ENCODE measurements at regions not wholly inside any gene's neighbourhood (a gene's known extent, or its start where the extent isn't known, plus 50 kb on each side); places are given as distances from the start of the nearest gene placed in this dataset.
"Not testable (repeated sequence)": the region's sequence is repeated elsewhere in the genome, so short reads cannot be mapped to it uniquely, and the experiment has no call there.

- no peak for DNase-seq (ENCODE audit: low spot score)
Observed at GRCh38 chr3:15903759-15904720, 106.3 kb upstream of the ANKRD28 start.

DNA sequence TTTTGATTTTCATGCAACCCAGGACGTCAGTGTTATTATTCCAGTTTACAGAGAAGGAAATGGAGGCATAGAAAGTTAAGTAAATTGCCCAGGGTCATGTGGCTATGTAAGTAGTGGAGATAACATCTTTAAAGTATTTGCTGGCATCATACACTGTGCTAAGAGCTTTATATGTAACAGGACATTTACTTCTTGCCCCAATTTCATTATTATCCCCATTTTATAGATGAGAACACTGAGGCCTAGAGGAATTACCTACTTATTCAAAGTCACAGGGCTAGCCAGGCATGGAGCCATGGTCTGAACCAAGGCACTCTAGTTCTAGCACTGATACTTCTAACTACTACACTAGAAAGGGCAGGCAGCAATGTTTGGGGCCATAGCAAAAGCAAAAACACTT, 107.3 kb upstream of the ANKRD28 start:
- DNase-seq (ENCODE audit: low spot score) = no peak

DNA sequence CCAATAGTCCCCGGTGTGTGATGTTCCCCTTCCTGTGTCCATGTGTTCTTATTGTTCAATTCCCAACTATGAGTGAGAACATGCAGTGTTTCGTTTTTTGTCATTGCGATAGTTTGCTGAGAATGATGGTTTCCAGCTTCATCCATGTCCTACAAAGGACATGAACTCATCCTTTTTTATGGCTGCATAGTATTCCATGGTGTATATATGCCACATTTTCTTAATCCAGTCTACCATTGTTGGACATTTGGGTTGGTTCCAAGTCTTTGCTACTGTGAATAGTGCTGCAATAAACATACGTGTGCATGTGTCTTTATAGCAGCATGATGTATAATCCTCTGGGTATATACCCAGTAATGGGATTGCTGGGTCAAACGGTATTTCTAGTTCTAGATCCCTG, 109.6 kb upstream of the ANKRD28 start:
- not testable (repeated sequence) for DNase-seq (ENCODE audit: low spot score)

- no peak for DNase-seq (ENCODE audit: low spot score)
Observed at GRCh38 chr3:15918988-15919387, 121.2 kb upstream of the ANKRD28 start.

DNA sequence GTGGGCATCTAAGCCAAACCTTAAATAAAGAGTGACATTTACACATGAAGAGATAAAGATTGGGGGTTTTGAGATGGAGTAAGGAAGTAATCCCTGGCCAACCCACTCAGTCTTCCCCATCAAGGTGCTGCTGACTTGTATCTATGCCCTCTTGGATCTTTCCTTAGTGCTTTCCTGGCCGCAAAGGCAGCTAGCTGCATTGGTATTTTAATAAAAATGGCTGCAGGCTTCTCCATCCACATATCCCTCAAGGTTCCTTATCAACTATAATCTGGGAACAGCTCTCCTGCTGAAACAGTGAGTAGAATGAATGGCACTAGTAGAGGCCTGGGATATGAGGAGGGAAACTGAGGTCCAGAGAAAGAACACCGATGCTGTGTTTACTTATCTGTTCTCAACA, 122.2 kb upstream of the ANKRD28 start:
- DNase-seq (ENCODE audit: low spot score) = no peak

DNA sequence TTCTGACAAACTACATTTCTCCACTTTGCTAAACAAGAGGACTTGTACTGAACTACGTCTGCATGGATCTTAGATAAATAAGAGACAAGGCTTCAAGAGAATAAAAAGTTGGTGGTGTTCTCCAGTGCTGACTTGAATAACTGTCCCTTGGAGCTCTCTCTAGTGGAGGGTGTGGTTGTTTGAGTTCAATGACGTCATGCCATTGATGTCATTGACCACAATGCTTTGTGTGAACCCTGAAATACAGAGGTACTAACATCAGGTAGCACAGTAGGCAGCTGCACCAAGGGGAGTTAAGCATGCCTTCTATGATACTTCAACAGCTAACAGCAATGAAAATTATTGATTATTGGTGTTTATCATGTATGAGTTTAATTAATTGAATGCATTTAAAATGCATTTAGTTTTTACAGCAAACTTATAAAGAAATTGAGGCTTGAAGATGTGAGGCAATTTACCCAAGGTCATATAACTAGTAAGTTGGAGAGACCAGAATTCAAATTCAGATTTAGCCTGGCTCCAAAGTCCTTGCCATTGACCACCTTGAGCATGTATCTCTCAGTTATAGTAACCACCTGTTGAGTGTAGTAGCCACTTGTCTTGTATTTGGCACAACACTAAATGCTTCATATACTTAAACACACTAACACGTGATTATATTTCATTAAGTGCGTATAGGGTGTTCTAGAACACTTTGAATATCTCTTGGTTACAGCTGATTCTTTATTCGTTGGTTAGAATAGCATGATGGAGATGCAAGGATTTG, 126.0 kb upstream of the ANKRD28 start:
- DNase-seq (ENCODE audit: low spot score) = no peak

GRCh38 chr3:15924914-15925313, 127.1 kb upstream of the ANKRD28 start:
- DNase-seq (ENCODE audit: low spot score) = no peak

GRCh38 chr3:15926871-15927270, 129.1 kb upstream of the ANKRD28 start:
- DNase-seq (ENCODE audit: low spot score) = no peak

GRCh38 chr3:15927969-15928368, 130.2 kb upstream of the ANKRD28 start:
- DNase-seq (ENCODE audit: low spot score) = no peak

DNA sequence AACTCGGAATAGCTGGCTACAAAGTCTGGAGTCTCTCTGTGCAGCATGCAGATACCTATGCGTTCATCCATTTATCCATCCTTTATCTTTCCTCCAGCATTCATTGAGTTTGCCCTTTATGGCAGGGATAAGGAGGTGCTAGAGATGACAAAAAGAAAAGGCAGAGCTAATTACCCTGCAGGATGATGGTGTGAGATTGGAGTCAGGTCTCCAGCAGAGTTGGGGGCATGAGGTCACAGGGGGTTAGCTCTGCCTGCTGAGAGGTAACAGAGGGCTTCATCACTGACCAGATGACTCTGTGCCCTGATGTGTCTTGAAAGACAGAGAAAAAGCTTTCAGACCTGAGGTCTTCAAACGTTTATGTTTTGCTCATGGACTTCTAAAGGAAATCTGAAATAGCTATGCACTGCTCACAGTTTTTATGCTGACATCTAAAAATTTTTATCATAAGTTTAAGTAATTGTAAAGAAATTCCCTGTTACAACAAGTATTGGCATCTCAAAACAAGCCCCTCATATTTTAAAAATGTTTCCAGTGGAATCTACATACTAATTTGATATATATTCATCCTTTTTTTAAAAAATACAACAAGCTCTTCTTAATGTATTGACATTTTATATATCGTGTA, 132.3 kb upstream of the ANKRD28 start:
- DNase-seq (ENCODE audit: low spot score) = no peak

GRCh38 chr3:15932348-15933300, 134.8 kb upstream of the ANKRD28 start:
- no peak for DNase-seq (ENCODE audit: low spot score)

- no peak for DNase-seq (ENCODE audit: low spot score)
Observed at GRCh38 chr3:15933439-15934139, 135.8 kb upstream of the ANKRD28 start.

DNA sequence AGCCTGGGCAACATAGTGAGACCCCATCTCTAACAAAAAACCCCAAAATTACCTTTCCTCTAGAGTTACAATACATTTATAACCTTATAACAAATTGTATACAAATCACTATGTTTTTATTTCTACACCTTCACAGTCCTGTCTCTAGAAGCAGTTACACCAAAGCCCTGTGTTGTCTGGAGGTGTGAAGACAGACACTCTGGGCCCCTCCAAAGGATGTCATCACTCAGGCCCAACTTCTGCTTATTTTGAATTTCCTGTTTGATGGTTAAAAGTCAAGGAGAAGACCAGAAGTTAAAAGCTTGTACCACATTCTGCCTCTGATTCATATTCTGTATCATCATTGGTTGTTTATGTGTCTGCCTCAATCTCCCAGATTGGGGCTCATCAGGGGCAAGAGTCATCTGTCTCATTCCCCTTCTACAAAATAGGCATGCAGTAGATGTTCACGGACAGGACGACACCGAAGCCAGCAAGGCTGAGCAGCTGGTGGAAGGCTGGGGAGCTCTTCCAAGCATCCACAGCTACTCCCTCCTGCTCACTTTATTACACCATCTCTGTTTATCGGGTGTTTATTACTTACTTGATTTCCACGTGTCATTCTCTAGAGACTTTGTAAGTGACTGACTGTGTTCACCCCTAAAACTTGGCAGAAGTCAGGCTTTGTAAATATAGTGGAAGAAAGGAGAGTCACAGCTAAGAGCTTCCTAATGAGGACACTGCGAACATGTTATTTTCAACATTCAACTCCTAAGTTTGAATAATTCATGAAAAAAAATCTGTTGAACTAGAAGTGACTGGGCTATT, 136.8 kb upstream of the ANKRD28 start:
- DNase-seq (ENCODE audit: low spot score) = no peak

DNA sequence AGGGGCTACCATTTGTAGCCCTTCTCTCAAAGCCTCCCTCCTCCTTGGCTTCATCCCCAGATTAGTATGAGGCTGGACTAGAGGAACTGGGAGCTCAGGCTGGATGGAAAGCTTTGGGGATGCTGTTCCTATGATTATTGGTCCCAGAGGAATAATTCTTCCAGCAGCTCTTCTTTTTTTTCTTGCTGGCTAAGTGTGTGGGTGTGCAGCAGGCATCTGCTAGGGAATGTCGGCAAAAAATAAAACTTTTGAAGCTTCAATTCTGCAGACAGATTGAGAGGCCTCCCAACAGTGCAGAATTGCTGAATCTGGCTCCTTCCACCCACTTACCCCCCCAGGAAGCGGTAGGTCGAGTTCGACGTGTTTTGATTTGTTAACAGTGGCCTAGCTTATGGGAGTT, 138.5 kb upstream of the ANKRD28 start:
- no peak for DNase-seq (ENCODE audit: low spot score)

- DNase-seq (ENCODE audit: low spot score) = no peak
Observed at GRCh38 chr3:15940641-15941040, 142.9 kb upstream of the ANKRD28 start.

GRCh38 chr3:15941457-15941856, 143.7 kb upstream of the ANKRD28 start:
- not testable (repeated sequence) for DNase-seq (ENCODE audit: low spot score)

DNA sequence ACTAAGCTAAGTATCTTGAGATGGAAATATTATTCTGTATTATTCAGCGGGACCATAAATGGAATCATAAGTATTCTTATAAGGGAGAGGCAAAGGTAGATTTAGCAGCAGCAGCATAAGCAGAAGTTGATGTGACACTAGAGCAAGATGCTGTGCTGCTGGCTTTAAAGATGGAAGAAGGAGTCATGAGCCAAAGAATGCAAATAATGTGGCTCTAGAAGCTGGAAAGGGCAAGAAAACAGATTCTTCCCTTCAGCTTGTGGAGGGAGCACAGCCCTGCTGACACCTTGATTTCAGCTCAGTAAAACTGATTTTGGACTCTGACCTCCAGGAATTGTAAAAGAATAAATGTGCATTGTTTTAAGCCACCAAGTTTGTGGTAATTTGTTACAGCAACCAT, 144.2 kb upstream of the ANKRD28 start:
- no peak for DNase-seq (ENCODE audit: low spot score)

DNA sequence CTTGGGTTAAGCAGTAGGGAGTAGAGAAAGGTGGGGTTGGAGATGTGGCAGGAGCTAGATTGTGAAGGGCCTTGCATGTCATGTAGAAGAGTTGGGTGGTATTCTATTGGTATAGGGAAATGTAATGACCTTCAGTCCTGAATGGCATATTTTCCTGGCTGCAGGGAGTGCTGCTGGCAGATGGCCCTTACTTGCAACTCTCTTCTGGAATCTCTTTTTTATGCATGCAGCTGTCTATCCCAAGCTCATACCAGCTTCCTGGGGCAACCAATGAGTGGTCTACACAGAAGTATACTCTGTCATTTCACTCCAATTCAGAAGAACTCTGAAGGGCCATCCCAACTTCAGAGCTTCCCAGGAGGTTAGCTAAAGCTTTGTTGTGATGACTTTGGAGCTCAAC, 144.7 kb upstream of the ANKRD28 start:
- DNase-seq (ENCODE audit: low spot score) = no peak

DNA sequence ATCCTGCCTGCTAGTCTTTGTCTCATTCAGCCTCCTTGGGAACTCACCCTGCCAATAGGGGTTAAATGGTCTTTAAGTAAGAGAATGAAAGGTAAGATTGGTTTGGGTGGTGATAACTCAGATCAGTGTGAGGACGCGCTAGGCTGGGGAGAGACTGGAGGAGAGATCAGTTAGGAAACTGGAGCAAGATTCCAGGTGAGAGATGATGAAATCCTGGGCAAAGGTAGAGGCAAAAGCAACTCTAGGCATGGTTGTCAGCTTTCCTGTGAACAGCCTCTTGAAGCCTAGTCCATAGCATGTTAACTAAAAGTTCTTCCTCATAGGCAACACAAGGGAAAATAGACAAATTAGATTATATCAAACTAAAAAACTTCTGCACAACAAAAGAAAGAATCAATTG, 145.2 kb upstream of the ANKRD28 start:
- DNase-seq (ENCODE audit: low spot score) = no peak

DNA sequence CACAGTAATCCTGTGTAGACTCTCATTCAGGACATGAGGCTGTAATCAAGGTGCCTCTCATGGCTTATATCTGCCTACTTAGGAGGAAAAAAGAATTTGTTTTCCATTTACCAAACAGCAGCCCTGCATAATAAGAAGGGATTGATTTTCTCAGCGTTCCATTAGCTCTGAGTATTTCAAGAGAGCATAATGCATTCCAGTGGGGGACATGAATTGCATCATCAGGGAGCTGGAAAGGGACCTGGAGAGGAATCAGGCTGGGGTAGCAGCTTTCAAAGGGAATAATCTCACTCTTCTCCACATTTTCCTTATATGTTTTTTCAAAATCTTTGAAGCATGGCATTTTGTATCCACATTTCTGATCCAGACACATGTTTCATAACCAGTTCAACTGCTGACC, 150.6 kb upstream of the ANKRD28 start:
- no peak for DNase-seq (ENCODE audit: low spot score)
